ENCODE measurements at regions not wholly inside any gene's neighbourhood (a gene's known extent, or its start where the extent isn't known, plus 50 kb on each side); places are given as distances from the start of the nearest gene placed in this dataset.
A peak's percentile ranks its signal among the peaks of the same experiment; 100 is the strongest.

- DNase-seq (ENCODE audit: low spot score), result no peak
- TF ChIP-seq CTCF (IDR thresholded peaks at IDR 0.05; ENCODE audit: unreplicated experiment), result no peak
- Mint-ChIP-seq H3K4me3 (ENCODE audit: unreplicated experiment) (no peak overlapping the region), H3K4me1 (ENCODE audit: unreplicated experiment) (no peaks in the 10 kb centered on the region), H3K36me3 (ENCODE audit: low read depth, unreplicated experiment) (no peaks in the 10 kb centered on the region), H3K27me3 (ENCODE audit: unreplicated experiment) (no peaks in the 10 kb centered on the region), H3K9me3 (ENCODE audit: unreplicated experiment) (no peaks in the 10 kb centered on the region), H3K27ac (ENCODE audit: unreplicated experiment) (no peak overlapping the region)
Measured at GRCh38 chr12:93097417-93097816, 168.3 kb upstream of the EEA1 start.

GRCh38 chr12:93098077-93098476, 169.0 kb upstream of the EEA1 start:
- no peaks in the 10 kb centered on the region for H3K4me1 Mint-ChIP-seq (ENCODE audit: unreplicated experiment)
- no peaks in the 10 kb centered on the region for H3K27me3 Mint-ChIP-seq (ENCODE audit: unreplicated experiment)
- no peak overlapping the region for H3K27ac Mint-ChIP-seq (ENCODE audit: unreplicated experiment)
- peak; percentile 85 for TF ChIP-seq CTCF (IDR thresholded peaks at IDR 0.05; ENCODE audit: unreplicated experiment)
- DNase-seq (ENCODE audit: low spot score), result peak; percentile 59
- no peaks in the 10 kb centered on the region for H3K36me3 Mint-ChIP-seq (ENCODE audit: low read depth, unreplicated experiment)
- no peaks in the 10 kb centered on the region for H3K9me3 Mint-ChIP-seq (ENCODE audit: unreplicated experiment)
- no peak overlapping the region for H3K4me3 Mint-ChIP-seq (ENCODE audit: unreplicated experiment)

DNA sequence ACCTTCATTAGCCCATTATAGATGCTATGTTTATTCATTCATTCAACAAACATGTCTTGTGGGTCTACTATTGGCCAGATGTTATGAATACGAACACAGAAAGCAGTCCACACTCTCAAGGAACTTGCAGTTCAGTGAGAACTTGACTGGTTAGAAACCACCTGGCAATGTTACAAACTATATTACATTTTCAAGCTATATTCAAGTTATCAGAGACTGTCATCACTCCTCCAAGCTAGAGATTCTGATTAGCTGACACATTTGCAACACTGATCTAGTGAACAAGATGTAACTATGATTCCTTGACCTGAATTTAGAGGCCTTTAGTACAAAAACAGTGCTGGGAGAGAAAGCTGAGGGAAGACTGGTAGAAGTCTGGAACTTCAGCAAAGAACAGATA, 170.7 kb upstream of the EEA1 start:
- H3K9me3 Mint-ChIP-seq (ENCODE audit: unreplicated experiment), result no peaks in the 10 kb centered on the region
- H3K27ac Mint-ChIP-seq (ENCODE audit: unreplicated experiment), result no peak overlapping the region
- H3K27me3 Mint-ChIP-seq (ENCODE audit: unreplicated experiment), result no peaks in the 10 kb centered on the region
- H3K4me3 Mint-ChIP-seq (ENCODE audit: unreplicated experiment), result no peak overlapping the region
- no peak for DNase-seq (ENCODE audit: low spot score)
- H3K4me1 Mint-ChIP-seq (ENCODE audit: unreplicated experiment), result no peaks in the 10 kb centered on the region
- H3K36me3 Mint-ChIP-seq (ENCODE audit: low read depth, unreplicated experiment), result no peaks in the 10 kb centered on the region
- no peak for TF ChIP-seq CTCF (IDR thresholded peaks at IDR 0.05; ENCODE audit: unreplicated experiment)

GRCh38 chr12:93100610-93101009, 171.5 kb upstream of the EEA1 start:
- H3K36me3 Mint-ChIP-seq (ENCODE audit: low read depth, unreplicated experiment), result no peaks in the 10 kb centered on the region
- H3K27ac Mint-ChIP-seq (ENCODE audit: unreplicated experiment), result no peak overlapping the region
- H3K27me3 Mint-ChIP-seq (ENCODE audit: unreplicated experiment), result no peaks in the 10 kb centered on the region
- no peaks in the 10 kb centered on the region for H3K4me1 Mint-ChIP-seq (ENCODE audit: unreplicated experiment)
- no peak overlapping the region for H3K4me3 Mint-ChIP-seq (ENCODE audit: unreplicated experiment)
- no peak for DNase-seq (ENCODE audit: low spot score)
- no peaks in the 10 kb centered on the region for H3K9me3 Mint-ChIP-seq (ENCODE audit: unreplicated experiment)
- no peak for TF ChIP-seq CTCF (IDR thresholded peaks at IDR 0.05; ENCODE audit: unreplicated experiment)

GRCh38 chr12:93101367-93101766, 172.3 kb upstream of the EEA1 start:
- Mint-ChIP-seq H3K36me3 (ENCODE audit: low read depth, unreplicated experiment) (no peaks in the 10 kb centered on the region), H3K4me3 (ENCODE audit: unreplicated experiment) (no peak overlapping the region), H3K27me3 (ENCODE audit: unreplicated experiment) (no peaks in the 10 kb centered on the region), H3K4me1 (ENCODE audit: unreplicated experiment) (no peaks in the 10 kb centered on the region), H3K9me3 (ENCODE audit: unreplicated experiment) (no peaks in the 10 kb centered on the region), H3K27ac (ENCODE audit: unreplicated experiment) (no peak overlapping the region)
- DNase-seq (ENCODE audit: low spot score), result no peak
- no peak for TF ChIP-seq CTCF (IDR thresholded peaks at IDR 0.05; ENCODE audit: unreplicated experiment)

Measured in endothelial cell (in vitro differentiated cells).